A549 (cell line): ENCODE measurements at regions not wholly inside any gene's neighbourhood (a gene's known extent, or its start where the extent isn't known, plus 50 kb on each side); places are given as distances from the start of the nearest gene placed in this dataset.

Experiments used
- ATAC-seq, 2 experiments: fragments of 200-7000 bp in 1 of 2; fragments of >200 bp in 1 of 2; cut with Nextera tagmentation in 1 of 2; cut with Tn5 transposase in 1 of 2; 3 replicates each; pipeline versions ENCODE4 v1.8.0 to v1.9.1; 2018 to 2020; ENCODE audit warnings: mild to moderate bottlenecking in 1 of 2, moderate library complexity in 1 of 2
- CTCF ChIA-PET: fragments of 300-600 bp; sonication (Branson Sonifier 250); formaldehyde crosslinking; extraction: SDS; loops from one replicate; lab custom pipeline; 2021; ENCODE audit warnings: antibody characterized with exemption, inconsistent platforms; lab: Yijun Ruan, JAX
- POLR2A ChIA-PET: fragments of 350-600 bp; formaldehyde crosslinking; extraction: SDS; loops from one replicate; lab custom pipeline; 2021; ENCODE audit warnings: antibody characterized with exemption, inconsistent platforms; lab: Yijun Ruan, JAX
- DNase-seq, 2 experiments: peaks; one replicate each; pipeline versions ENCODE4 v3.0.0 to v3.0.0-alpha.2; 2011 to 2016; ENCODE audit warnings: low read depth in 1 of 2, low spot score in 1 of 2
- FAIRE-seq: peaks from 2 replicates; lab custom pipeline; 2011; peaks lifted over from hg19 to GRCh38; lab: Jason Lieb, UNC
- H3K27ac ChIP-seq, 2 experiments: fragments of >200 bp; sonication (Bioruptor Twin); formaldehyde crosslinking; 3 replicates each; pipeline ENCODE4 v1.5.1; 2016 to 2017
- H3K4me1 ChIP-seq: fragments of >200 bp; sonication (Bioruptor Twin); formaldehyde crosslinking; 3 replicates; pipeline ENCODE4 v1.6.1; 2016
- H3K4me2 ChIP-seq: fragments of >200 bp; sonication (Bioruptor Twin); formaldehyde crosslinking; 3 replicates; pipeline ENCODE4 v1.6.1; 2016
- H3K4me3 ChIP-seq: fragments of >200 bp; sonication (Bioruptor Twin); formaldehyde crosslinking; 3 replicates; pipeline ENCODE4 v1.5.1; 2016
- H3K9me3 ChIP-seq: fragments of >200 bp; sonication (Bioruptor Twin); formaldehyde crosslinking; 3 replicates; pipeline ENCODE4 v1.6.1; 2016
- ATOH8 ChIP-seq: fragments of 250-450 bp; sonication (Bioruptor Pico); IDR thresholded peaks from 2 replicates; pipeline ENCODE4 v1.5.0; 2020; ENCODE audit warnings: low read depth, mild to moderate bottlenecking, moderate library complexity
- CBX2 ChIP-seq: fragments of 200-600 bp; sonication (generic); IDR thresholded peaks from 2 replicates; pipeline ENCODE4 v1.6.1; 2016; ENCODE audit warnings: low read depth, mild to moderate bottlenecking, borderline replicate concordance
- CBX8 ChIP-seq: fragments of 200-600 bp; sonication (generic); IDR thresholded peaks from 2 replicates; pipeline ENCODE4 v1.6.1; 2016
- CHD2 ChIP-seq: fragments of 150-350 bp; IDR thresholded peaks from 2 replicates; pipeline ENCODE4 v1.6.1; 2014; ENCODE audit warnings: low read length; ENCODE audit not compliant: partially characterized antibody
- ESRRA ChIP-seq: fragments of 150-350 bp; IDR thresholded peaks from 2 replicates; pipeline ENCODE4 v1.6.1; 2014; ENCODE audit warnings: mild to moderate bottlenecking, low read length, borderline replicate concordance
- HDAC2 ChIP-seq: fragments of 200-600 bp; sonication (generic); IDR thresholded peaks from 2 replicates; pipeline ENCODE4 v1.6.1; 2016
- JUN ChIP-seq, 2 experiments: fragments of >200 bp; sonication (Bioruptor Twin); formaldehyde crosslinking; IDR thresholded peaks; 2 replicates in 1 of 2; 3 replicates in 1 of 2; pipeline ENCODE4 v1.6.1; 2016 to 2017
- MAFK ChIP-seq: fragments of 450-650 bp; IDR thresholded peaks from 2 replicates; pipeline ENCODE4 v1.6.1; 2014; ENCODE audit not compliant: partially characterized antibody
- MAZ ChIP-seq: fragments of 150-350 bp; IDR thresholded peaks from 2 replicates; pipeline ENCODE4 v1.6.1; 2014; ENCODE audit warnings: antibody characterized with exemption, low read depth, low read length, borderline replicate concordance
- MYC ChIP-seq: IDR thresholded peaks from 2 replicates; pipeline ENCODE4 v1.6.1; 2012; ENCODE audit warnings: mild to moderate bottlenecking, inconsistent platforms, low read length, improper control_type of control experiment, borderline replicate concordance
- NPAS2 ChIP-seq: fragments of 250-450 bp; sonication (Bioruptor Pico); IDR thresholded peaks from 2 replicates; pipeline ENCODE4 v1.8.0; 2022; ENCODE audit warnings: mild to moderate bottlenecking, moderate library complexity, borderline replicate concordance
- PBX3 ChIP-seq: IDR thresholded peaks from 2 replicates; pipeline ENCODE4 v1.6.1; 2012
- RAD21 ChIP-seq, 2 experiments: fragments of >200 bp in 1 of 2; sonication (Bioruptor Twin) in 1 of 2; formaldehyde crosslinking in 1 of 2; IDR thresholded peaks in 1 of 2; conservative IDR thresholded peaks in 1 of 2; 2 replicates in 1 of 2; 3 replicates in 1 of 2; pipeline ENCODE4 v1.6.1; 2012 to 2018; ENCODE audit warnings: inconsistent platforms in 1 of 2
- RARB ChIP-seq: fragments of 250-450 bp; sonication (Bioruptor Pico); IDR thresholded peaks from 2 replicates; pipeline ENCODE4 v1.8.0; 2021; ENCODE audit warnings: mild to moderate bottlenecking, moderate library complexity
- SREBF2 ChIP-seq: fragments of 450-650 bp; IDR thresholded peaks from 2 replicates; pipeline ENCODE4 v1.6.1; 2014; ENCODE audit warnings: mild to moderate bottlenecking, moderate library complexity
- TP53 ChIP-seq: fragments of 250-450 bp; sonication (Bioruptor Pico); IDR thresholded peaks from 2 replicates; pipeline ENCODE4 v1.5.0; 2021; ENCODE audit warnings: mild to moderate bottlenecking, moderate library complexity
- USF2 ChIP-seq: fragments of 450-650 bp; IDR thresholded peaks from 2 replicates; pipeline ENCODE4 v1.6.1; 2014; ENCODE audit warnings: antibody characterized with exemption
- ZNF302 ChIP-seq: fragments of 250-450 bp; sonication (Bioruptor Pico); IDR thresholded peaks from 2 replicates; pipeline ENCODE4 v1.9.0; 2021; ENCODE audit warnings: inconsistent platforms, mild to moderate bottlenecking, moderate library complexity
- WGBS: methylation state at CpG from one replicate; pipeline ENCODE4 v1.1.6; 2017; ENCODE audit errors: missing lambda C conversion rate; 5-methylcytosine and 5-hydroxymethylcytosine counted together
- TF ChIP-seq, protein P1 (sequence below): fragments of 250-450 bp; sonication (Bioruptor Pico); IDR thresholded peaks from 2 replicates; pipeline ENCODE4 v1.5.0; 2021; ENCODE audit warnings: mild to moderate bottlenecking, moderate library complexity, borderline replicate concordance

- CTCF ChIA-PET, result no interaction called here
- no peak for ATAC-seq
- Histone ChIP-seq H3K4me3 (no peak overlapping the region), H3K27ac (no peak overlapping the region), H3K4me2 (no peak overlapping the region), H3K9me3 (no peaks in the 10 kb centered on the region), H3K4me1 (no peaks in the 10 kb centered on the region)
- 57% methylated on average over 5 of the region's 5 CpGs for WGBS
- no peak for DNase-seq
- POLR2A ChIA-PET, result no interaction called here
- no peak for FAIRE-seq
- no peak for TF ChIP-seq ESRRA
- TF ChIP-seq JUN (IDR thresholded peaks at IDR 0.05), result no peak
- TF ChIP-seq ZNF302 (CRISPR knock-in tag), result no peak
- no peak for TF ChIP-seq RARB (CRISPR knock-in tag)
- no peak for TF ChIP-seq CHD2
- TF ChIP-seq SREBF2, result no peak
- TF ChIP-seq RAD21 (conservative IDR thresholded peaks at IDR 0.05 in 1 of 2, IDR thresholded peaks at IDR 0.05 in 1 of 2), result no peak
- no peak for TF ChIP-seq CBX2
- no peak for TF ChIP-seq PBX3
- no peak for TF ChIP-seq NPAS2 (CRISPR knock-in tag)
- no peak for TF ChIP-seq MAZ
- TF ChIP-seq TP53, result no peak
Measured at GRCh38 chr2:167891841-167892240, 355.6 kb downstream of the STK39 start.

- Histone ChIP-seq H3K4me2 (no peak overlapping the region), H3K4me3 (no peak overlapping the region), H3K27ac (no peak overlapping the region), H3K4me1 (no peaks in the 10 kb centered on the region), H3K9me3 (no peaks in the 10 kb centered on the region)
- FAIRE-seq (no peak), ATAC-seq (no peak), DNase-seq (no peak)
- ChIA-PET POLR2A (no interaction called here), CTCF (no interaction called here)
- WGBS, result 70% methylated on average over 2 of the region's 2 CpGs
- TF ChIP-seq USF2 (no peak), CBX8 (no peak), ATOH8 (no peak), HDAC2 (no peak), SREBF2 (no peak)
- TF ChIP-seq, protein P1, sequence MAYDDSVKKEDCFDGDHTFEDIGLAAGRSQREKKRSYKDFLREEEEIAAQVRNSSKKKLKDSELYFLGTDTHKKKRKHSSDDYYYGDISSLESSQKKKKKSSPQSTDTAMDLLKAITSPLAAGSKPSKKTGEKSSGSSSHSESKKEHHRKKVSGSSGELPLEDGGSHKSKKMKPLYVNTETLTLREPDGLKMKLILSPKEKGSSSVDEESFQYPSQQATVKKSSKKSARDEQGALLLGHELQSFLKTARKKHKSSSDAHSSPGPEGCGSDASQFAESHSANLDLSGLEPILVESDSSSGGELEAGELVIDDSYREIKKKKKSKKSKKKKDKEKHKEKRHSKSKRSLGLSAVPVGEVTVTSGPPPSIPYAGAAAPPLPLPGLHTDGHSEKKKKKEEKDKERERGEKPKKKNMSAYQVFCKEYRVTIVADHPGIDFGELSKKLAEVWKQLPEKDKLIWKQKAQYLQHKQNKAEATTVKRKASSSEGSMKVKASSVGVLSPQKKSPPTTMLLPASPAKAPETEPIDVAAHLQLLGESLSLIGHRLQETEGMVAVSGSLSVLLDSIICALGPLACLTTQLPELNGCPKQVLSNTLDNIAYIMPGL, result no peak
Measured at GRCh38 chr2:167890739-167891138, 356.7 kb downstream of the STK39 start.

GRCh38 chr2:167880415-167880814, 367.0 kb downstream of the STK39 start:
- Histone ChIP-seq H3K27ac (no peak overlapping the region), H3K9me3 (no peaks in the 10 kb centered on the region), H3K4me2 (no peak overlapping the region), H3K4me1 (no peaks in the 10 kb centered on the region), H3K4me3 (no peak overlapping the region)
- CTCF ChIA-PET, result no interaction called here
- POLR2A ChIA-PET, result no interaction called here
- FAIRE-seq (no peak), ATAC-seq (no peak), DNase-seq (no peak)
- 3% methylated on average over 1 of the region's 1 CpG for WGBS
- TF ChIP-seq MAFK (peak; percentile 61), MYC (no peak)
